Transverse colon (tissue), 4 donors: ENCODE measurements at regions not wholly inside any gene's neighbourhood (a gene's known extent, or its start where the extent isn't known, plus 50 kb on each side); places are given as distances from the start of the nearest gene placed in this dataset.

Experiments
- DNase-seq: peaks from one replicate; pipeline ENCODE4 v3.0.0-alpha.2; 2019
- H3K27ac ChIP-seq, 4 donors: fragments of 200-600 bp; sonication (generic); 2 replicates each; pipeline ENCODE4 v1.5.1; 2016 to 2018; ENCODE audit warnings: inconsistent platforms in 4 of 4
- H3K27me3 ChIP-seq: fragments of 200-600 bp; sonication (generic); 2 replicates; pipeline ENCODE4 v1.5.1; 2017; ENCODE audit warnings: inconsistent platforms
- H3K36me3 ChIP-seq, 4 donors: fragments of 200-600 bp; sonication (generic); 2 replicates each; pipeline ENCODE4 v1.5.1; 2017 to 2019; ENCODE audit warnings: inconsistent platforms in 4 of 4
- H3K4me1 ChIP-seq, 4 donors: fragments of 200-600 bp; sonication (generic); 2 replicates each; pipeline ENCODE4 v1.5.1; 2017 to 2020; ENCODE audit warnings: inconsistent platforms in 4 of 4
- H3K4me3 ChIP-seq, 4 donors: fragments of 200-600 bp; sonication (generic); 1 replicate in 1 of 4; 2 replicates in 3 of 4; pipeline versions ENCODE4 v1.5.1 to v1.6.1; 2017 to 2019; ENCODE audit warnings: inconsistent platforms in 4 of 4
- H3K9me3 ChIP-seq, 2 donors: fragments of 200-600 bp; sonication (generic); 2 replicates each; pipeline ENCODE4 v1.5.1; 2017 to 2019; ENCODE audit warnings: inconsistent platforms in 2 of 2
- CTCF ChIP-seq, 5 experiments: fragments of 200-600 bp in 3 of 5; fragments of 450-650 bp in 2 of 5; sonication (generic) in 3 of 5; IDR thresholded peaks; 1 replicate in 2 of 5; 2 replicates in 3 of 5; pipeline ENCODE4 v1.5.1; 2016 to 2017; ENCODE audit warnings: antibody characterized with exemption in 5 of 5, inconsistent platforms in 3 of 5, mild to moderate bottlenecking in 2 of 5, moderate library complexity in 1 of 5
- EP300 ChIP-seq: sonication (generic); formaldehyde crosslinking; IDR thresholded peaks from one replicate; pipeline ENCODE4 v1.6.1; 2017; ENCODE audit warnings: antibody characterized with exemption, low read depth
- POLR2A ChIP-seq: fragments of 450-650 bp; IDR thresholded peaks from one replicate; pipeline ENCODE4 v1.6.1; 2016; ENCODE audit warnings: antibody characterized with exemption, mild to moderate bottlenecking, moderate library complexity
- POLR2AphosphoS5 ChIP-seq, 3 donors: sonication (generic); formaldehyde crosslinking; IDR thresholded peaks; one replicate each; pipeline ENCODE4 v1.6.1; 2016; ENCODE audit warnings: antibody characterized with exemption in 3 of 3
- WGBS, 2 donors: methylation state at CpG; one replicate each; pipeline ENCODE4 v1.1.5; 2018; ENCODE audit warnings: low coverage in 1 of 2; 5-methylcytosine and 5-hydroxymethylcytosine counted together
- in situ Hi-C, 4 donors: fragments of 200-750 bp; cut with MboI; loops; one replicate each; pipeline versions ENCODE4 v1.15.0 to v1.15.1; 2017; ENCODE audit warnings: low sequenced_read_pairs in 3 of 4, low pct_ligation_motif_present in 1 of 4, low pct_unique_long_range_greater_than_20kb in 1 of 4
- intact Hi-C: fragments of 100-400 bp; cut with DNase I; formaldehyde crosslinking; loops from one replicate; pipeline ENCODE4 v1.15.1; 2023; ENCODE audit warnings: low total_unique reads

GRCh38 chr4:157779081-157779480 is 393.7 kb downstream of the GASK1B start:
- TF ChIP-seq EP300 (no peak), POLR2A (no peak), POLR2AphosphoS5 (IDR thresholded peaks at IDR 0.05) (no peak), CTCF (IDR thresholded peaks at IDR 0.05) (no peak)
- in situ Hi-C loops (no loop called here), intact Hi-C loops (no loop called here)
- Histone ChIP-seq H3K9me3 (no peaks in the 10 kb centered on the region), H3K27ac (no peak overlapping the region), H3K36me3 (no peaks in the 10 kb centered on the region), H3K4me3 (no peak overlapping the region), H3K4me1 (no peaks in the 10 kb centered on the region), H3K27me3 (no peaks in the 10 kb centered on the region)
- 63 to 71% methylated on average over 1 of the region's 1 CpG for WGBS, 2 donors
- no peak for DNase-seq

- Histone ChIP-seq H3K27me3 (no peaks in the 10 kb centered on the region), H3K4me1 (no peaks in the 10 kb centered on the region), H3K9me3 (no peaks in the 10 kb centered on the region), H3K4me3 (no peak overlapping the region), H3K27ac (no peak overlapping the region), H3K36me3 (no peaks in the 10 kb centered on the region)
- WGBS, 2 donors = 91 to 92% methylated on average over 1 of the region's 1 CpG
- intact Hi-C loops = no loop called here
- TF ChIP-seq POLR2A (no peak), POLR2AphosphoS5 (IDR thresholded peaks at IDR 0.05) (no peak), EP300 (no peak), CTCF (IDR thresholded peaks at IDR 0.05) (no peak)
- no peak for DNase-seq
- in situ Hi-C loops = no loop called here
Measured at GRCh38 chr4:157776930-157777528, 395.8 kb downstream of the GASK1B start.

- H3K36me3 ChIP-seq = no peaks in the 10 kb centered on the region
- H3K27me3 ChIP-seq = no peaks in the 10 kb centered on the region
- no peak overlapping the region for H3K27ac ChIP-seq
- H3K4me3 ChIP-seq = no peak overlapping the region
- no peaks in the 10 kb centered on the region for H3K4me1 ChIP-seq
- TF ChIP-seq CTCF (IDR thresholded peaks at IDR 0.05) (no peak), POLR2A (no peak), EP300 (no peak), POLR2AphosphoS5 (IDR thresholded peaks at IDR 0.05) (no peak)
- in situ Hi-C loops = no loop called here
- DNase-seq = no peak
- intact Hi-C loops = no loop called here
- no peaks in the 10 kb centered on the region for H3K9me3 ChIP-seq
Measured at GRCh38 chr4:157775971-157776370, 396.9 kb downstream of the GASK1B start.

- in situ Hi-C loops (no loop called here), intact Hi-C loops (no loop called here)
- Histone ChIP-seq H3K27ac (no peak overlapping the region), H3K36me3 (no peaks in the 10 kb centered on the region), H3K4me1 (no peaks in the 10 kb centered on the region), H3K27me3 (no peaks in the 10 kb centered on the region), H3K9me3 (no peaks in the 10 kb centered on the region), H3K4me3 (no peak overlapping the region)
- TF ChIP-seq CTCF (IDR thresholded peaks at IDR 0.05) (no peak), POLR2AphosphoS5 (IDR thresholded peaks at IDR 0.05) (no peak), EP300 (no peak)
- 64 to 71% methylated on average over 1 of the region's 1 CpG for WGBS, 2 donors
- DNase-seq = no peak
Measured at GRCh38 chr4:157772907-157773306, 399.9 kb downstream of the GASK1B start.
